SK-N-SH treated with all-trans-retinoic acid at 6 μM for 48 hours (cell line): ENCODE measurements at regions not wholly inside any gene's neighbourhood (a gene's known extent, or its start where the extent isn't known, plus 50 kb on each side); places are given as distances from the start of the nearest gene placed in this dataset.

Source experiments
- ATAC-seq: fragments of 200-7000 bp; cut with Tn5 transposase; 3 replicates; pipeline ENCODE4 v1.9.1; 2020; ENCODE audit warnings: mild to moderate bottlenecking, moderate library complexity
- BACH2 ChIP-seq: fragments of 250-450 bp; sonication (Bioruptor Pico); IDR thresholded peaks from 2 replicates; pipeline ENCODE4 v1.9.0; 2021; ENCODE audit warnings: mild to moderate bottlenecking, borderline replicate concordance
- CSDC2 ChIP-seq: fragments of 250-450 bp; sonication (Bioruptor Pico); IDR thresholded peaks from 2 replicates; pipeline ENCODE4 v1.5.0; 2020; ENCODE audit warnings: mild to moderate bottlenecking, moderate library complexity
- CSRNP3 ChIP-seq: fragments of 250-450 bp; sonication (Bioruptor Pico); IDR thresholded peaks from 2 replicates; pipeline ENCODE4 v1.5.1; 2021; ENCODE audit warnings: mild to moderate bottlenecking, moderate library complexity
- ESRRG ChIP-seq: fragments of 250-450 bp; sonication (Bioruptor Pico); IDR thresholded peaks from 2 replicates; pipeline ENCODE4 v1.6.1; 2021; ENCODE audit warnings: mild to moderate bottlenecking
- ISL1 ChIP-seq: fragments of 250-450 bp; sonication (Bioruptor Pico); IDR thresholded peaks from 2 replicates; pipeline ENCODE4 v2.1.2; 2022; ENCODE audit warnings: mild to moderate bottlenecking, moderate library complexity
- OSR1 ChIP-seq: fragments of 250-450 bp; sonication (Bioruptor Pico); IDR thresholded peaks from 2 replicates; pipeline ENCODE4 v1.8.0; 2022; ENCODE audit warnings: moderate library complexity, mild to moderate bottlenecking, inconsistent platforms
- POU6F1 ChIP-seq: fragments of 250-450 bp; sonication (Bioruptor Pico); IDR thresholded peaks from 2 replicates; pipeline ENCODE4 v1.8.0; 2021; ENCODE audit warnings: low read depth, mild to moderate bottlenecking, moderate library complexity, borderline replicate concordance
- RARB ChIP-seq: fragments of 250-450 bp; sonication (Bioruptor Pico); IDR thresholded peaks from 2 replicates; pipeline ENCODE4 v1.8.0; 2021; ENCODE audit warnings: mild to moderate bottlenecking, moderate library complexity
- SNAI2 ChIP-seq: fragments of 250-450 bp; sonication (Bioruptor Pico); IDR thresholded peaks from 2 replicates; pipeline ENCODE4 v1.5.0; 2020; ENCODE audit warnings: mild to moderate bottlenecking, moderate library complexity
- TSHZ2 ChIP-seq: fragments of 250-450 bp; sonication (Bioruptor Pico); IDR thresholded peaks from 2 replicates; pipeline ENCODE4 v1.5.0; 2020; ENCODE audit warnings: mild to moderate bottlenecking, moderate library complexity
- ZC3H10 ChIP-seq: fragments of 250-450 bp; sonication (Bioruptor Pico); IDR thresholded peaks from 2 replicates; pipeline ENCODE4 v1.5.1; 2021; ENCODE audit warnings: mild to moderate bottlenecking, moderate library complexity
- ZFP3 ChIP-seq: fragments of 250-450 bp; sonication (Bioruptor Pico); IDR thresholded peaks from 2 replicates; pipeline ENCODE4 v1.5.0; 2020; ENCODE audit warnings: mild to moderate bottlenecking, moderate library complexity
- ZFP30 ChIP-seq: fragments of 450-650 bp; formaldehyde crosslinking; IDR thresholded peaks from 2 replicates; pipeline ENCODE4 v1.5.0; 2022; ENCODE audit warnings: mild to moderate bottlenecking, moderate library complexity
- ZNF565 ChIP-seq: fragments of 450-650 bp; formaldehyde crosslinking; conservative IDR thresholded peaks from 2 replicates; pipeline ENCODE4 v1.5.0; 2020; ENCODE audit warnings: low read depth, mild to moderate bottlenecking, moderate library complexity
- ZNF70 ChIP-seq: fragments of 450-650 bp; formaldehyde crosslinking; IDR thresholded peaks from 2 replicates; pipeline ENCODE4 v1.5.0; 2020; ENCODE audit warnings: mild to moderate bottlenecking, moderate library complexity
- ZNF8 ChIP-seq: fragments of 450-650 bp; formaldehyde crosslinking; IDR thresholded peaks from 2 replicates; pipeline ENCODE4 v1.5.0; 2020; ENCODE audit warnings: mild to moderate bottlenecking, moderate library complexity

- TF ChIP-seq ZFP30 (CRISPR knock-in tag) (no peak), ZC3H10 (CRISPR knock-in tag) (no peak), CSDC2 (CRISPR knock-in tag) (no peak), ZNF8 (no peak), TSHZ2 (no peak), SNAI2 (CRISPR knock-in tag) (no peak), RARB (CRISPR knock-in tag) (no peak), ESRRG (CRISPR knock-in tag) (no peak), ZNF565 (CRISPR knock-in tag) (no peak), POU6F1 (no peak), ZNF70 (no peak), ZFP3 (CRISPR knock-in tag) (no peak)
- no peak for ATAC-seq
Observed at GRCh38 chr7:133155146-133155545, 73.3 kb upstream of the CHCHD3 start.

GRCh38 chr7:133155642-133156041, 73.8 kb upstream of the CHCHD3 start:
- no peak for ATAC-seq
- TF ChIP-seq OSR1 = no peak
- TF ChIP-seq ISL1 (CRISPR knock-in tag) = no peak
- no peak for TF ChIP-seq SNAI2 (CRISPR knock-in tag)
- TF ChIP-seq CSRNP3 (CRISPR knock-in tag) = no peak
- TF ChIP-seq, all 23 proteins: peak for 0

- TF ChIP-seq TSHZ2 (no peak), SNAI2 (CRISPR knock-in tag) (no peak), ZNF70 (no peak), POU6F1 (no peak), ZC3H10 (CRISPR knock-in tag) (no peak), BACH2 (CRISPR knock-in tag) (no peak), OSR1 (no peak)
- TF ChIP-seq, all 23 proteins: peak for 0
- no peak for ATAC-seq
Observed at GRCh38 chr7:133157045-133157444, 75.2 kb upstream of the CHCHD3 start.

- no peak for ATAC-seq
- TF ChIP-seq CSRNP3 (CRISPR knock-in tag) = no peak
- no peak for TF ChIP-seq ISL1 (CRISPR knock-in tag)
Observed at GRCh38 chr7:133164498-133164897, 82.6 kb upstream of the CHCHD3 start.
